Natural killer cell (primary cell): ENCODE measurements at regions not wholly inside any gene's neighbourhood (a gene's known extent, or its start where the extent isn't known, plus 50 kb on each side); places are given as distances from the start of the nearest gene placed in this dataset.

Experiments
- ATAC-seq, 3 donors: fragments of 150-1000 bp in 2 of 3; fragments of 200-7000 bp in 1 of 3; cut with Tn5 transposase; 1 replicate in 1 of 3; 2 replicates in 2 of 3; pipeline ENCODE4 v1.10.0; 2021; ENCODE audit warnings: mild to moderate bottlenecking in 2 of 3, moderate library complexity in 2 of 3
- DNase-seq, 2 donors: peaks; one replicate each; pipeline versions ENCODE4 v3.0.0 to v3.0.0-alpha.2; 2013 to 2021; ENCODE audit warnings: mixed read lengths in 1 of 2
- H3K27ac ChIP-seq: one replicate; pipeline ENCODE4 v1.5.1; 2013; ENCODE audit warnings: mild to moderate bottlenecking, low read length
- H3K27me3 ChIP-seq: one replicate; pipeline ENCODE4 v1.6.1; 2013; ENCODE audit warnings: low read length; ENCODE audit not compliant: control insufficient read depth, insufficient read depth
- H3K36me3 ChIP-seq: one replicate; pipeline ENCODE4 v1.6.1; 2013; ENCODE audit warnings: low read length; ENCODE audit not compliant: control insufficient read depth, insufficient read depth
- H3K4me1 ChIP-seq: one replicate; pipeline ENCODE4 v1.6.1; 2013; ENCODE audit warnings: low read length; ENCODE audit not compliant: control insufficient read depth, insufficient read depth
- H3K4me3 ChIP-seq: one replicate; pipeline ENCODE4 v1.5.1; 2013; ENCODE audit warnings: low read length
- H3K9me3 ChIP-seq: one replicate; pipeline ENCODE4 v1.6.1; 2013; ENCODE audit warnings: low read length; ENCODE audit not compliant: control insufficient read depth, insufficient read depth
- H3K27ac Mint-ChIP-seq, 2 donors: one replicate each; pipeline ENCODE4 v1.8.0; 2022; ENCODE audit warnings: mild to moderate bottlenecking in 2 of 2, mixed read lengths in 2 of 2, moderate library complexity in 1 of 2
- H3K27me3 Mint-ChIP-seq, 2 donors: one replicate each; pipeline ENCODE4 v1.8.0; 2022; ENCODE audit warnings: low read depth in 2 of 2, mixed read lengths in 2 of 2
- H3K36me3 Mint-ChIP-seq: one replicate; pipeline ENCODE4 v1.8.0; 2022; ENCODE audit warnings: mixed read lengths
- H3K4me1 Mint-ChIP-seq, 2 donors: one replicate each; pipeline ENCODE4 v1.8.0; 2022; ENCODE audit warnings: mixed read lengths in 2 of 2
- H3K4me3 Mint-ChIP-seq: one replicate; pipeline ENCODE4 v1.8.0; 2022; ENCODE audit warnings: mild to moderate bottlenecking, moderate library complexity, mixed read lengths
- H3K9me3 Mint-ChIP-seq, 2 donors: one replicate each; pipeline ENCODE4 v1.8.0; 2022; ENCODE audit warnings: mixed read lengths in 2 of 2
- CTCF ChIP-seq: fragments of 200-600 bp; IDR thresholded peaks from one replicate; pipeline ENCODE4 v1.8.0; 2022; ENCODE audit warnings: antibody characterized with exemption
- WGBS: methylation state at CpG from one replicate; pipeline ENCODE4 v1.1.7; 2013; ENCODE audit warnings: missing lambda C conversion rate; ENCODE audit not compliant: insufficient coverage; 5-methylcytosine and 5-hydroxymethylcytosine counted together
- intact Hi-C: fragments of 100-400 bp; cut with micrococcal nuclease; formaldehyde crosslinking; loops from one replicate; pipeline ENCODE4 v1.14.2; 2022

- ATAC-seq (no peak), DNase-seq (no peak)
- no peaks in the 10 kb centered on the region for H3K27me3 Mint-ChIP-seq
- Histone ChIP-seq H3K36me3 (no peaks in the 10 kb centered on the region), H3K27ac (no peak overlapping the region), H3K4me3 (no peak overlapping the region), H3K9me3 (no peaks in the 10 kb centered on the region), H3K27me3 (no peaks in the 10 kb centered on the region), H3K4me1 (no peaks in the 10 kb centered on the region)
- intact Hi-C loops, result no loop called here
- H3K27ac Mint-ChIP-seq, result no peak overlapping the region
- TF ChIP-seq CTCF, result no peak
- H3K4me1 Mint-ChIP-seq, result no peaks in the 10 kb centered on the region
- no peak overlapping the region for H3K4me3 Mint-ChIP-seq
- WGBS, result 70% methylated on average over 1 of the region's 2 CpGs
- peaks cover 5 to 6% of the 10 kb centered on the region in 2 donors for H3K9me3 Mint-ChIP-seq
- H3K36me3 Mint-ChIP-seq, result no peaks in the 10 kb centered on the region
These were observed 157.7 kb upstream of the EYA4 start for GRCh38 chr6:133083248-133083967.

GRCh38 chr6:133085471-133085870 lies 155.7 kb upstream of the EYA4 start:
- DNase-seq (no peak), ATAC-seq (no peak)
- H3K9me3 ChIP-seq, result no peaks in the 10 kb centered on the region
- H3K27ac Mint-ChIP-seq, result no peak overlapping the region
- H3K36me3 ChIP-seq, result no peaks in the 10 kb centered on the region
- H3K9me3 Mint-ChIP-seq, result peaks cover 5 to 6% of the 10 kb centered on the region in 2 donors
- H3K27me3 Mint-ChIP-seq, result no peaks in the 10 kb centered on the region
- no peak overlapping the region for H3K4me3 Mint-ChIP-seq
- H3K4me1 ChIP-seq, result no peaks in the 10 kb centered on the region
- TF ChIP-seq CTCF, result no peak
- H3K27ac ChIP-seq, result no peak overlapping the region
- H3K4me3 ChIP-seq, result no peak overlapping the region
- intact Hi-C loops, result no loop called here
- no peaks in the 10 kb centered on the region for H3K27me3 ChIP-seq
- 100% methylated on average over 1 of the region's 1 CpG for WGBS
- H3K36me3 Mint-ChIP-seq, result no peaks in the 10 kb centered on the region
- H3K4me1 Mint-ChIP-seq, result no peaks in the 10 kb centered on the region

GRCh38 chr6:133085896-133086295 lies 155.3 kb upstream of the EYA4 start:
- Mint-ChIP-seq H3K4me3 (no peak overlapping the region), H3K27me3 (no peaks in the 10 kb centered on the region), H3K36me3 (no peaks in the 10 kb centered on the region), H3K4me1 (no peaks in the 10 kb centered on the region), H3K27ac (no peak overlapping the region), H3K9me3 (peaks cover 5 to 6% of the 10 kb centered on the region in 2 donors)
- no peak for TF ChIP-seq CTCF
- H3K4me1 ChIP-seq, result no peaks in the 10 kb centered on the region
- H3K27me3 ChIP-seq, result no peaks in the 10 kb centered on the region
- no peak for ATAC-seq
- no peaks in the 10 kb centered on the region for H3K9me3 ChIP-seq
- H3K27ac ChIP-seq, result no peak overlapping the region
- 9% methylated on average over 1 of the region's 2 CpGs for WGBS
- intact Hi-C loops, result no loop called here
- DNase-seq, result no peak
- no peak overlapping the region for H3K4me3 ChIP-seq
- H3K36me3 ChIP-seq, result no peaks in the 10 kb centered on the region
